Neural cell (in vitro differentiated cells): ENCODE measurements at regions not wholly inside any gene's neighbourhood (a gene's known extent, or its start where the extent isn't known, plus 50 kb on each side); places are given as distances from the start of the nearest gene placed in this dataset.

Source experiments
- EP300 ChIP-seq: fragments of 450-650 bp; conservative IDR thresholded peaks from 2 replicates; pipeline ENCODE4 v1.6.1; 2014; ENCODE audit warnings: antibody characterized with exemption, mild to moderate bottlenecking, moderate library complexity; ENCODE audit not compliant: poor library complexity, severe bottlenecking
- EZH2 ChIP-seq: fragments of 200-600, 300-800 bp; shearing (Covaris generic), sonication (generic); IDR thresholded peaks from 2 replicates; pipeline ENCODE4 v1.6.1; 2014; ENCODE audit warnings: antibody characterized with exemption, low read length, borderline replicate concordance, mild to moderate bottlenecking; ENCODE audit not compliant: insufficient read depth, poor library complexity, severe bottlenecking
- MXI1 ChIP-seq: fragments of 450-650 bp; conservative IDR thresholded peaks from 2 replicates; pipeline ENCODE4 v1.6.1; 2014; ENCODE audit warnings: antibody characterized with exemption, mild to moderate bottlenecking; ENCODE audit not compliant: poor library complexity, severe bottlenecking
- POLR2AphosphoS5 ChIP-seq: IDR thresholded peaks from 2 replicates; pipeline ENCODE4 v1.6.1; 2012
- RAD21 ChIP-seq: fragments of 450-650 bp; conservative IDR thresholded peaks from 2 replicates; pipeline ENCODE4 v1.6.1; 2014; ENCODE audit warnings: antibody characterized with exemption, mild to moderate bottlenecking, moderate library complexity
- REST ChIP-seq: IDR thresholded peaks from 2 replicates; pipeline ENCODE4 v1.6.1; 2012; ENCODE audit warnings: borderline replicate concordance
- TAF1 ChIP-seq: IDR thresholded peaks from 2 replicates; pipeline ENCODE4 v1.6.1; 2012; ENCODE audit warnings: low read depth
- TF ChIP-seq, protein P1 (sequence below): fragments of 450-650 bp; IDR thresholded peaks from 2 replicates; pipeline ENCODE4 v1.5.1; 2014; ENCODE audit warnings: antibody characterized with exemption, mild to moderate bottlenecking, moderate library complexity; ENCODE audit not compliant: poor library complexity, severe bottlenecking

DNA sequence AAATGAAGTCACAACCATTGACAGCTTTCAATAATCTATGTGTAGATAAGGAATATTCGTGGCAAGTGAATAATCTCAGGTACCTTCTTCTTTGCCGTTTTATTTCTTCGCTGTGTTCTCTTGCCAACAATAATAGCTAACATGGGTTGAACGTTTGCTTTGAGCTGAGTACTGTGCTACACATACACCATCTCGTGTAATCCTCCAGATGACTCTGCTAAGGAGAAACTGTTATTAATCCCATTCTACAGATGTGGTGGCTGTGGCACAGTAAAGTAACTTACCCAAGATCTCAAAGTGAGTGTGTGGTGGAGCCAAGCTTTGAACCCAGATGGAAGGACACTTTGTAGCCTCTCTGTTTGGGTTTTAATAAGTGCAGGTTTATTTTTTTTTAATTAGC is 179.7 kb downstream of the C9orf152 start:
- TF ChIP-seq, protein P1, sequence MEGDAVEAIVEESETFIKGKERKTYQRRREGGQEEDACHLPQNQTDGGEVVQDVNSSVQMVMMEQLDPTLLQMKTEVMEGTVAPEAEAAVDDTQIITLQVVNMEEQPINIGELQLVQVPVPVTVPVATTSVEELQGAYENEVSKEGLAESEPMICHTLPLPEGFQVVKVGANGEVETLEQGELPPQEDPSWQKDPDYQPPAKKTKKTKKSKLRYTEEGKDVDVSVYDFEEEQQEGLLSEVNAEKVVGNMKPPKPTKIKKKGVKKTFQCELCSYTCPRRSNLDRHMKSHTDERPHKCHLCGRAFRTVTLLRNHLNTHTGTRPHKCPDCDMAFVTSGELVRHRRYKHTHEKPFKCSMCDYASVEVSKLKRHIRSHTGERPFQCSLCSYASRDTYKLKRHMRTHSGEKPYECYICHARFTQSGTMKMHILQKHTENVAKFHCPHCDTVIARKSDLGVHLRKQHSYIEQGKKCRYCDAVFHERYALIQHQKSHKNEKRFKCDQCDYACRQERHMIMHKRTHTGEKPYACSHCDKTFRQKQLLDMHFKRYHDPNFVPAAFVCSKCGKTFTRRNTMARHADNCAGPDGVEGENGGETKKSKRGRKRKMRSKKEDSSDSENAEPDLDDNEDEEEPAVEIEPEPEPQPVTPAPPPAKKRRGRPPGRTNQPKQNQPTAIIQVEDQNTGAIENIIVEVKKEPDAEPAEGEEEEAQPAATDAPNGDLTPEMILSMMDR, result no peak
- TF ChIP-seq POLR2AphosphoS5 (no peak), MXI1 (no peak), RAD21 (no peak), EP300 (no peak), REST (no peak), EZH2 (no peak), TAF1 (no peak)
